ENCODE measurements at regions not wholly inside any gene's neighbourhood (a gene's known extent, or its start where the extent isn't known, plus 50 kb on each side); places are given as distances from the start of the nearest gene placed in this dataset.

- ChIA-PET POLR2A (no interaction called here), CTCF (no interaction called here)
- DNase-seq (ENCODE audit: extremely low spot score) = no peak
- TF ChIP-seq PKNOX1 (IDR thresholded peaks at IDR 0.05) (no peak), BHLHE40 (IDR thresholded peaks at IDR 0.05; ENCODE audit: borderline replicate concordance) (no peak), ZNF384 (IDR thresholded peaks at IDR 0.05) (no peak), ARNT (IDR thresholded peaks at IDR 0.05) (no peak)
Observed at GRCh38 chr12:98419795-98420404, 95.5 kb upstream of the TMPO start.

- DNase-seq (ENCODE audit: extremely low spot score) = no peak
- POLR2A ChIA-PET = no interaction called here
- CTCF ChIA-PET = no interaction called here
- TF ChIP-seq FOXA1 (IDR thresholded peaks at IDR 0.05) = no peak
- no peak for TF ChIP-seq PKNOX1 (IDR thresholded peaks at IDR 0.05)
- no peak for TF ChIP-seq L3MBTL2 (conservative IDR thresholded peaks at IDR 0.05)
- TF ChIP-seq TARDBP (IDR thresholded peaks at IDR 0.05) = no peak
- no peak for TF ChIP-seq FOXK2 (IDR thresholded peaks at IDR 0.05)
- TF ChIP-seq NFRKB (IDR thresholded peaks at IDR 0.05) = no peak
- no peak for TF ChIP-seq CTBP1 (IDR thresholded peaks at IDR 0.05; ENCODE audit: borderline replicate concordance)
- TF ChIP-seq HDGF (IDR thresholded peaks at IDR 0.05; ENCODE audit: borderline replicate concordance) = no peak
- no peak for TF ChIP-seq ELF4 (IDR thresholded peaks at IDR 0.05)
- TF ChIP-seq BHLHE40 (IDR thresholded peaks at IDR 0.05; ENCODE audit: borderline replicate concordance) = no peak
- no peak for TF ChIP-seq SP1 (IDR thresholded peaks at IDR 0.05)
- TF ChIP-seq ARNT (IDR thresholded peaks at IDR 0.05) = no peak
- no peak for TF ChIP-seq ZNF384 (IDR thresholded peaks at IDR 0.05)
- TF ChIP-seq LEF1 (IDR thresholded peaks at IDR 0.05; ENCODE audit: borderline replicate concordance) = no peak
- TF ChIP-seq SUZ12 (IDR thresholded peaks at IDR 0.05) = no peak
- no peak for TF ChIP-seq FOXM1 (IDR thresholded peaks at IDR 0.05; ENCODE audit: borderline replicate concordance)
Observed at GRCh38 chr12:98420461-98420860, 94.9 kb upstream of the TMPO start.

GRCh38 chr12:98421316-98421715, 94.1 kb upstream of the TMPO start:
- no peak for DNase-seq (ENCODE audit: extremely low spot score)
- TF ChIP-seq FOXK2 (IDR thresholded peaks at IDR 0.05) (no peak), TARDBP (IDR thresholded peaks at IDR 0.05) (no peak), FOXM1 (IDR thresholded peaks at IDR 0.05; ENCODE audit: borderline replicate concordance) (no peak), ARNT (IDR thresholded peaks at IDR 0.05) (no peak), BHLHE40 (IDR thresholded peaks at IDR 0.05; ENCODE audit: borderline replicate concordance) (no peak), ZNF384 (IDR thresholded peaks at IDR 0.05) (no peak), FOXA1 (IDR thresholded peaks at IDR 0.05) (no peak), L3MBTL2 (conservative IDR thresholded peaks at IDR 0.05) (no peak), CTBP1 (IDR thresholded peaks at IDR 0.05; ENCODE audit: borderline replicate concordance) (no peak), SP1 (IDR thresholded peaks at IDR 0.05) (no peak)
- ChIA-PET CTCF (no interaction called here), POLR2A (no interaction called here)

- ChIA-PET POLR2A (no interaction called here), CTCF (no interaction called here)
- no peak for DNase-seq (ENCODE audit: extremely low spot score)
- TF ChIP-seq CTBP1 (IDR thresholded peaks at IDR 0.05; ENCODE audit: borderline replicate concordance) = no peak
- no peak for TF ChIP-seq L3MBTL2 (conservative IDR thresholded peaks at IDR 0.05)
- TF ChIP-seq SP1 (IDR thresholded peaks at IDR 0.05) = no peak
- TF ChIP-seq NFRKB (IDR thresholded peaks at IDR 0.05) = no peak
- TF ChIP-seq BHLHE40 (IDR thresholded peaks at IDR 0.05; ENCODE audit: borderline replicate concordance) = no peak
- no peak for TF ChIP-seq ZNF384 (IDR thresholded peaks at IDR 0.05)
- TF ChIP-seq HDGF (IDR thresholded peaks at IDR 0.05; ENCODE audit: borderline replicate concordance) = no peak
- TF ChIP-seq TARDBP (IDR thresholded peaks at IDR 0.05) = no peak
- TF ChIP-seq FOXM1 (IDR thresholded peaks at IDR 0.05; ENCODE audit: borderline replicate concordance) = no peak
- TF ChIP-seq PKNOX1 (IDR thresholded peaks at IDR 0.05) = no peak
- TF ChIP-seq FOXA1 (IDR thresholded peaks at IDR 0.05) = no peak
- no peak for TF ChIP-seq LEF1 (IDR thresholded peaks at IDR 0.05; ENCODE audit: borderline replicate concordance)
- no peak for TF ChIP-seq SUZ12 (IDR thresholded peaks at IDR 0.05)
- TF ChIP-seq ARNT (IDR thresholded peaks at IDR 0.05) = no peak
- TF ChIP-seq ELF4 (IDR thresholded peaks at IDR 0.05) = no peak
Observed at GRCh38 chr12:98422359-98422758, 93.0 kb upstream of the TMPO start.

GRCh38 chr12:98422812-98423211, 92.6 kb upstream of the TMPO start:
- no peak for TF ChIP-seq FOXA1 (IDR thresholded peaks at IDR 0.05)
- no peak for TF ChIP-seq ARNT (IDR thresholded peaks at IDR 0.05)
- TF ChIP-seq TARDBP (IDR thresholded peaks at IDR 0.05) = no peak
- DNase-seq (ENCODE audit: extremely low spot score) = no peak
- POLR2A ChIA-PET = no interaction called here
- CTCF ChIA-PET = no interaction called here

GRCh38 chr12:98423963-98424362, 91.4 kb upstream of the TMPO start:
- ChIA-PET CTCF (no interaction called here), POLR2A (no interaction called here)
- no peak for TF ChIP-seq FOXK2 (IDR thresholded peaks at IDR 0.05)
- TF ChIP-seq BHLHE40 (IDR thresholded peaks at IDR 0.05; ENCODE audit: borderline replicate concordance) = no peak
- TF ChIP-seq SUZ12 (IDR thresholded peaks at IDR 0.05) = no peak
- TF ChIP-seq FOXM1 (IDR thresholded peaks at IDR 0.05; ENCODE audit: borderline replicate concordance) = no peak
- no peak for TF ChIP-seq SP1 (IDR thresholded peaks at IDR 0.05)
- TF ChIP-seq LEF1 (IDR thresholded peaks at IDR 0.05; ENCODE audit: borderline replicate concordance) = no peak
- TF ChIP-seq ZNF384 (IDR thresholded peaks at IDR 0.05) = no peak
- no peak for TF ChIP-seq NFRKB (IDR thresholded peaks at IDR 0.05)
- TF ChIP-seq FOXA1 (IDR thresholded peaks at IDR 0.05) = no peak
- no peak for TF ChIP-seq TARDBP (IDR thresholded peaks at IDR 0.05)
- no peak for TF ChIP-seq L3MBTL2 (conservative IDR thresholded peaks at IDR 0.05)
- TF ChIP-seq ARNT (IDR thresholded peaks at IDR 0.05) = no peak
- TF ChIP-seq HDGF (IDR thresholded peaks at IDR 0.05; ENCODE audit: borderline replicate concordance) = no peak
- no peak for TF ChIP-seq PKNOX1 (IDR thresholded peaks at IDR 0.05)
- no peak for TF ChIP-seq CTBP1 (IDR thresholded peaks at IDR 0.05; ENCODE audit: borderline replicate concordance)
- TF ChIP-seq ELF4 (IDR thresholded peaks at IDR 0.05) = no peak
- DNase-seq (ENCODE audit: extremely low spot score) = no peak
